Keratinocyte (primary cell): ENCODE measurements at regions not wholly inside any gene's neighbourhood (a gene's known extent, or its start where the extent isn't known, plus 50 kb on each side); places are given as distances from the start of the nearest gene placed in this dataset.

Experiments
- DNase-seq: peaks from one replicate; pipeline ENCODE4 v3.0.0-alpha.2; 2011; ENCODE audit warnings: low read depth, missing footprints, low spot score
- FAIRE-seq: peaks from 2 replicates; lab custom pipeline; 2011; peaks lifted over from hg19 to GRCh38; lab: Jason Lieb, UNC
- H2AFZ ChIP-seq: 2 replicates; pipeline ENCODE4 v1.6.0; 2012; ENCODE audit warnings: low read length, control low read depth, inconsistent platforms; ENCODE audit not compliant: control insufficient read depth
- H3K27ac ChIP-seq: 2 replicates; pipeline ENCODE4 v1.5.1; 2011; ENCODE audit warnings: low read length; ENCODE audit not compliant: control insufficient read depth, insufficient read depth
- H3K27me3 ChIP-seq: 3 replicates; pipeline ENCODE4 v1.6.0; 2011; ENCODE audit warnings: low read length; ENCODE audit not compliant: control insufficient read depth, insufficient read depth; ENCODE audit errors: extremely low read depth
- H3K36me3 ChIP-seq, 2 experiments: 2 replicates in 1 of 2; 3 replicates in 1 of 2; pipeline ENCODE4 v1.5.1; 2011; ENCODE audit warnings: low read length in 2 of 2, mild to moderate bottlenecking in 1 of 2; ENCODE audit not compliant: control insufficient read depth in 2 of 2, insufficient read depth in 2 of 2; ENCODE audit errors: extremely low read depth in 1 of 2
- H3K4me1 ChIP-seq: 3 replicates; pipeline ENCODE4 v1.5.1; 2011; ENCODE audit warnings: low read length; ENCODE audit not compliant: control insufficient read depth, insufficient read depth; ENCODE audit errors: extremely low read depth
- H3K4me2 ChIP-seq: 3 replicates; pipeline ENCODE4 v1.6.0; 2011; ENCODE audit warnings: low read depth, low read length; ENCODE audit not compliant: control insufficient read depth, insufficient read depth; ENCODE audit errors: extremely low read depth
- H3K4me3 ChIP-seq, 3 experiments: fragments of 200-600 bp in 1 of 3; sonication (generic) in 1 of 3; 2 replicates in 2 of 3; 3 replicates in 1 of 3; pipeline ENCODE4 v1.5.1; 2011 to 2016; ENCODE audit warnings: low read length in 3 of 3, mild to moderate bottlenecking in 3 of 3, control low read depth in 2 of 3, inconsistent platforms in 1 of 3, low read depth in 1 of 3, mixed read lengths in 1 of 3, mixed run types in 1 of 3, moderate library complexity in 1 of 3; ENCODE audit not compliant: control insufficient read depth in 2 of 3, insufficient read depth in 2 of 3; ENCODE audit errors: extremely low read depth in 1 of 3
- H3K79me2 ChIP-seq: 2 replicates; pipeline ENCODE4 v1.6.0; 2012; ENCODE audit warnings: low read length; ENCODE audit not compliant: control insufficient read depth, insufficient read depth
- H3K9ac ChIP-seq: 3 replicates; pipeline ENCODE4 v1.6.0; 2011; ENCODE audit warnings: low read length; ENCODE audit not compliant: control insufficient read depth, insufficient read depth; ENCODE audit errors: extremely low read depth
- H3K9me1 ChIP-seq: 3 replicates; pipeline ENCODE4 v1.6.0; 2011; ENCODE audit warnings: low read length; ENCODE audit not compliant: control insufficient read depth, insufficient read depth; ENCODE audit errors: extremely low read depth
- H3K9me3 ChIP-seq: 2 replicates; pipeline ENCODE4 v1.5.1; 2012; ENCODE audit warnings: low read depth, low read length; ENCODE audit not compliant: control insufficient read depth
- H4K20me1 ChIP-seq: 3 replicates; pipeline ENCODE4 v1.6.0; 2011; ENCODE audit warnings: low read length; ENCODE audit not compliant: control insufficient read depth, insufficient read depth; ENCODE audit errors: extremely low read depth
- CTCF ChIP-seq, 3 experiments: IDR thresholded peaks in 1 of 3; conservative IDR thresholded peaks in 1 of 3; optimal IDR thresholded peaks in 1 of 3; 2 replicates in 2 of 3; 3 replicates in 1 of 3; pipeline versions ENCODE3 to v1.5.1; 2011; ENCODE audit warnings: low read length in 3 of 3, mild to moderate bottlenecking in 3 of 3, moderate library complexity in 2 of 3, control low read depth in 1 of 3, inconsistent platforms in 1 of 3; ENCODE audit not compliant: insufficient read depth in 2 of 3; ENCODE audit errors: extremely low read depth in 1 of 3
- EZH2 ChIP-seq: IDR thresholded peaks from one replicate; pipeline ENCODE4 v1.6.1; 2012; ENCODE audit warnings: inconsistent platforms, mild to moderate bottlenecking, low read length, moderate library complexity
- dilution Hi-C: fragments of 300-500 bp; cut with MboI; formaldehyde crosslinking; loops from one replicate; pipeline ENCODE4 v1.7.0; 2020; ENCODE audit warnings: low sequenced_read_pairs; ENCODE audit not compliant: extremely low pct_ligation_motif_present

GRCh38 chr16:65689726-65690125 is 567.9 kb upstream of the CDH11 start:
- Histone ChIP-seq H3K9me1 (no peaks in the 10 kb centered on the region), H3K9ac (no peak overlapping the region), H3K27me3 (no peaks in the 10 kb centered on the region), H3K27ac (no peak overlapping the region), H3K4me1 (no peaks in the 10 kb centered on the region), H3K79me2 (no peaks in the 10 kb centered on the region), H3K9me3 (no peaks in the 10 kb centered on the region), H2AFZ (no peak overlapping the region), H3K36me3 (no peaks in the 10 kb centered on the region), H4K20me1 (no peaks in the 10 kb centered on the region), H3K4me3 (no peak overlapping the region), H3K4me2 (no peak overlapping the region)
- no peak for TF ChIP-seq CTCF (optimal IDR thresholded peaks at IDR 0.05 in 1 of 3, IDR thresholded peaks at IDR 0.05 in 1 of 3, conservative IDR thresholded peaks at IDR 0.05 in 1 of 3; ENCODE audit: extremely low read depth in 1 of 3, insufficient read depth in 2 of 3, low read length in 3 of 3)
- TF ChIP-seq EZH2 = no peak
- FAIRE-seq (no peak), DNase-seq (no peak)
- dilution Hi-C loops = no loop called here

GRCh38 chr16:65688301-65688700 is 566.4 kb upstream of the CDH11 start:
- dilution Hi-C loops = no loop called here
- FAIRE-seq = no peak
- H3K4me2 ChIP-seq = no peak overlapping the region
- no peaks in the 10 kb centered on the region for H3K9me1 ChIP-seq
- H3K27me3 ChIP-seq = no peaks in the 10 kb centered on the region
- no peak overlapping the region for H3K9ac ChIP-seq
- no peak overlapping the region for H2AFZ ChIP-seq
- H3K9me3 ChIP-seq = no peaks in the 10 kb centered on the region
- no peaks in the 10 kb centered on the region for H3K36me3 ChIP-seq
- DNase-seq = no peak
- no peak overlapping the region for H3K4me3 ChIP-seq
- H4K20me1 ChIP-seq = no peaks in the 10 kb centered on the region
- H3K27ac ChIP-seq = no peak overlapping the region
- TF ChIP-seq EZH2 (no peak), CTCF (optimal IDR thresholded peaks at IDR 0.05 in 1 of 3, IDR thresholded peaks at IDR 0.05 in 1 of 3, conservative IDR thresholded peaks at IDR 0.05 in 1 of 3; ENCODE audit: extremely low read depth in 1 of 3, insufficient read depth in 2 of 3, low read length in 3 of 3) (no peak)
- no peaks in the 10 kb centered on the region for H3K79me2 ChIP-seq
- no peaks in the 10 kb centered on the region for H3K4me1 ChIP-seq
